ENCODE measurements at regions not wholly inside any gene's neighbourhood (a gene's known extent, or its start where the extent isn't known, plus 50 kb on each side); places are given as distances from the start of the nearest gene placed in this dataset.
A peak's percentile ranks its signal among the peaks of the same experiment; 100 is the strongest.

DNA sequence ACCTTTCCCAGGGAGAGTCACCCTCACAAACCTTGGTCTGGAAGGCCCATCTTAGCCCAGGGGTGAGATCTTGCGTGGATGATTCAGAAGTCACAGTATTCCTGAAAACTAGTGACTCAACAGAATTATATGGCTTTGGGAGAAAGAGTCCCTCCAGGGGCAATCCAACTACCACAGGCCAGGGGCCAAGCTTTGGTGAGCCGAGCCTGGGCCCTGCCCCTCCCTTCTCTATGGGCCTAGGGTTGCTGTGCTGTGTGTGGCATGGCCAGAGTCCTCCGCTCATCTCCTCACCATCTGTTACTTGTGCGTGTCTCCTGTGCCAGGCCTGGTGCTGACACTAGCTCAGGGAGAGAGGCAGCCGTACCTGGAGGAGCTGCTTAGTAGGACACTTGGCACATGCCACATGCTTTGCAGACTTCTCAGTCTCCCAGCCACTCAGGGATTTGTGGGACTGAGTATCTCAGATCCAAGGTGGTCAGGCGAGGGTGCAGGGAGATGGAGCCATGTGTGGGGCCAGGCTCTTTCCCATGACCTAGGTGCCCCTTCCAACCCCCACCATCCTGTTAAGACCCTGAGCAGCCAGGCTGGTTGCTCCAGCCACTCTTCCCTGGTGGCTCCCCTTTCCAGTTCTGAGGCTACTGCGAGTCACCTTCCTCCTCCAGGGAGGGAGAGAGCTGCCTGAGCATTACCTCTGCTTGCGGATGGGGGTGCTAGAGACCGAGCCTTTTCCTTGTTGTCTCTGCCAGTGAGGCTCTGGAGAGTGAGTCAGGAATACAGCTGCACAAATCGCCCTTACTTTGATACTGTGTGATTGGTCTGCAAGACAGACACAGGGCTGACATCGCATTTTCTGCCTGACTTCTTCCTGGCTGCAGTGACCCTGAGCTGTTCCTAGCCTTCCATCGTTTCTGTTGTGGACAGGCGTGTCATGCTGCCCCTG is 94.1 kb downstream of the SLC25A47 start:
- TF ChIP-seq, protein P1, sequence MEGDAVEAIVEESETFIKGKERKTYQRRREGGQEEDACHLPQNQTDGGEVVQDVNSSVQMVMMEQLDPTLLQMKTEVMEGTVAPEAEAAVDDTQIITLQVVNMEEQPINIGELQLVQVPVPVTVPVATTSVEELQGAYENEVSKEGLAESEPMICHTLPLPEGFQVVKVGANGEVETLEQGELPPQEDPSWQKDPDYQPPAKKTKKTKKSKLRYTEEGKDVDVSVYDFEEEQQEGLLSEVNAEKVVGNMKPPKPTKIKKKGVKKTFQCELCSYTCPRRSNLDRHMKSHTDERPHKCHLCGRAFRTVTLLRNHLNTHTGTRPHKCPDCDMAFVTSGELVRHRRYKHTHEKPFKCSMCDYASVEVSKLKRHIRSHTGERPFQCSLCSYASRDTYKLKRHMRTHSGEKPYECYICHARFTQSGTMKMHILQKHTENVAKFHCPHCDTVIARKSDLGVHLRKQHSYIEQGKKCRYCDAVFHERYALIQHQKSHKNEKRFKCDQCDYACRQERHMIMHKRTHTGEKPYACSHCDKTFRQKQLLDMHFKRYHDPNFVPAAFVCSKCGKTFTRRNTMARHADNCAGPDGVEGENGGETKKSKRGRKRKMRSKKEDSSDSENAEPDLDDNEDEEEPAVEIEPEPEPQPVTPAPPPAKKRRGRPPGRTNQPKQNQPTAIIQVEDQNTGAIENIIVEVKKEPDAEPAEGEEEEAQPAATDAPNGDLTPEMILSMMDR (conservative IDR thresholded peaks at IDR 0.05; ENCODE audit: low read depth, low read length) = peak; percentile 96
- DNase-seq (ENCODE audit: low read depth) = peak; percentile 96

DNA sequence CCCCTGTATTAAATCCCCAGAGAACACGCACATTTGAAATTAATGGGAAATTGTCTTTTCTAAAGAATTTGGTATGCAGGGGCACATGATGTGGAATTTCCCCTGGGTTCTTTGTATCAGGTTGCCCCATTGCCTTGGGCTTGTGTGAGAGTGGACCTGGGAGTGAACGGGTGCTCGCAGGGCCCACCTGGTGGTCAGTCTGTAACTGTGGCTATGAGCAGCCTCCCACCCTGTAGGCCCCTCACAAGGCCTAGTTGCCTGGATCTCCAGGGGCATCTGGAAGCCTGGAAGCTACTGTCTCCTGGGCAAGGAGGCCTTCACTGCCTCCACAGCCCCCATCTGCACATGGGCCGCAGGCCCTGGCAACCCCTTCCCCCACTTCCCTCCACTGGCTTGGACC is 96.7 kb downstream of the SLC25A47 start:
- no peak overlapping the region for H3K4me3 ChIP-seq (ENCODE audit: low read depth, low read length)
- TF ChIP-seq, protein P1 (conservative IDR thresholded peaks at IDR 0.05; ENCODE audit: low read depth, low read length) = peak; percentile 31
- no peak for DNase-seq (ENCODE audit: low read depth)

More for the DNA sequence above, 94.1 kb downstream of the SLC25A47 start:
- H3K4me3 ChIP-seq (ENCODE audit: low read depth, low read length) = no peak overlapping the region

DNA sequence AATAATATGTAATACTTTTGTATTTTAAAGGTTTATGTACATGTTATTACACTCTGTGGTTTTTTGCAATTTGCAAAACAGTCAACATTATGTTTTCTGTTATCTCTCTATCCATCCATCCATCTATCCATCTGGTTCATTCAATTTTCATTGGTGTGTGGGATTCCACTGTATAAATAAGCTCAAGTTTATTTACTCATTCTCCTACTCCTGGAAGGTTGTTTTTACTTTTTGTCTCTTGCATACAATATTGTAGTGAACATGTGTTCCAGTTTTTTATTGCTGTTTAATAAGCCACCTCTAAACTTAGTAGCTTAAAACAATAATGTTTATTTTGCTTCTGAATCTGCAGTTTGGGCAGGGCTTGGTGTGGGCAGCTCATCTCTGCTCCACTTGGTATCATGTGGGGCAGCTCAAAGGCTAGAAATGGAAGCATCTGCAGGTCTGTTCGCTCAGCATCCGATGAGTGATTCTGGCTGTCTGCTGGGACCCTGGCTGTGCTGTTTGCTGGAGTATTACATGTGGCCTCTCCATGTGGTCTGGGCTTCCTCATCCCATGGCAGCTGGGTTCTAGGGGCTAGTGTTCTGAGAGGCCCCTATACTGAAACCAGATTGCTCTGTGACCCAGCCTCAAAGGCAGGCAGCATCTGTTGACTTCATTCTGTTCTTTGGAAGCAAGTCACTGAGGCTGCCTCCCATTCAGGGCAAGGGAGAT is 98.8 kb downstream of the SLC25A47 start:
- H3K4me3 ChIP-seq (ENCODE audit: low read depth, low read length) = no peak overlapping the region
- DNase-seq (ENCODE audit: low read depth) = no peak
- TF ChIP-seq, protein P1 (conservative IDR thresholded peaks at IDR 0.05; ENCODE audit: low read depth, low read length) = no peak

DNA sequence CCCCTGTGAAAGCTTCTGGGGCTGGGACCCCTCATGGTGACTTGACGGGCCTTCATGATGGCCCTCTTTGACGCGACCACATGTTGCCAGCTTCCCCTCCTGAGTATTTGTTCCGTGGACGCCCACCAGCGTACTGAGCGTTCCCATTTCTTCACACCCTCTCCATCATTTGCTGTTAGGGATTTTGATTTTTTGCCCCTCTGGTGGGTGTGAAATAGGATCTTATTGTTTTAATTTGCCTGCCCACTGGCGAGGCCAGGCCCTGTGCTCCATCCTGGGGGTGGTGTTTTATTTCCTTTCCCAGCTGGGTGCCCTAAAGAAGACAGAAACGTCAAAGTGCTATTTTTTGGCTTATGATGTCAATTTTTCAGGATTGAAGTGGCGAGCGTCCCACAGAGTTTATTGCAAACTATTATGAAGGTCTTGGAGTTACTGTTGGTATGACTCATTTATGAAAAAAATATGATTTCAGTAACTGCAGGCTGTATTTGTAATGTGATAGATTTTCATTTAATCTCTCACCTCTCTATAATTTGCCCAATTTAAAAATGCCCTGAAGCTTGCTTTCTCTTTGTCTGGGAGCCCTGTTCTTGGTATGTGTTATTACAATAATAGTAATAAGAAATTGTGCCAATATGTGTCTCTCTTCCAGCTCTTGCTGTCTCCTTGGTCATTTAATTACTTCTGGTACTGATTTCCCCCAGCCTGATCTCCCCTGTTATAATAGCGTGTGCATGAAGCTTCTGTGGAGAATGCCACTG is 99.6 kb downstream of the SLC25A47 start:
- DNase-seq (ENCODE audit: low read depth) = peak; percentile 78
- TF ChIP-seq, protein P1 (conservative IDR thresholded peaks at IDR 0.05; ENCODE audit: low read depth, low read length) = no peak
- H3K4me3 ChIP-seq (ENCODE audit: low read depth, low read length) = no peak overlapping the region

DNA sequence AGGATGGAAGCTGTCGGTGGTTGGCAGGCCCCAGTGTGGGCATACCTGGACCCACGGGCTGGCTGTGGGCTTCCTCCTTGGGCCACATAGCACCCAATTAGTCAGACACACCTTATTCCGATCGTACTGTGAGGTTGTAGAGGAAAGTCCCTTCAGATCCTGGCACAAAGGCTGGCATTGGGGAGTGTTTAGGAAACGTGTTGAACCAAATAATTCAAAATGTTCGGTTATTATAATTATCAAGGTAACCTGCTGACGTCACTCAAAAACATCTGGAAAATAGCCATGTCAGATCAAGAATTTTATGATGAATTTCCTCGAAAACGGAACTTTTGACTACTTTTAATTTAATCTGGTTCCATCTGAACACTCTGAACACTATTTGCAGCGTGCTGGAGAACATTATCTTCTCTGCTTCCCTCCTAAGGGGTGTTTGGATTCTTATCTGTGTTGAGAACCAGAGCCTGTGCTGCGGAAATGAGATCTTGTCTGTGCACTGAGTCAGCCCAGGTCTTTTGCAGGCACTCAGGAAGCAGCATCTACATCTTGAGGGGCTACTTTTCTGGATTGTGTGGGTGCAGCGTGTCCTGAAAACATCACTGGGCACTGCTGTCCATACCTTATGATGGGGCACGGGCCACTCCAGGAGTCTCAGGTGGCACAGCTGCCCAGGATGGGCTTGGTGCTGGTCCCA is 100.3 kb downstream of the SLC25A47 start:
- TF ChIP-seq, protein P1 (conservative IDR thresholded peaks at IDR 0.05; ENCODE audit: low read depth, low read length) = no peak
- DNase-seq (ENCODE audit: low read depth) = peak; percentile 40
- H3K4me3 ChIP-seq (ENCODE audit: low read depth, low read length) = no peak overlapping the region

Data from choroid plexus epithelial cell (primary cell).